DMS153 treated with DMSO at 0.1 percent for 48 hours (cell line): ENCODE measurements at regions not wholly inside any gene's neighbourhood (a gene's known extent, or its start where the extent isn't known, plus 50 kb on each side); places are given as distances from the start of the nearest gene placed in this dataset.

Experiments
- DNase-seq: peaks from one replicate; lab custom pipeline; 2025; ENCODE audit not compliant: unreplicated experiment; lab: John Stamatoyannopoulos, UW

- no peak for DNase-seq
Measured at GRCh38 chr3:3280396-3280795, 100.9 kb upstream of the CRBN start.

- DNase-seq: no peak
Measured at GRCh38 chr3:3278073-3278472, 98.6 kb upstream of the CRBN start.

GRCh38 chr3:3276630-3277029, 97.1 kb upstream of the CRBN start:
- DNase-seq: no peak

- DNase-seq: no peak
Measured at GRCh38 chr3:3264796-3265195, 85.3 kb upstream of the CRBN start.

GRCh38 chr3:3260870-3261269, 81.4 kb upstream of the CRBN start:
- DNase-seq: no peak

GRCh38 chr3:3259181-3259580, 79.7 kb upstream of the CRBN start:
- DNase-seq: no peak

GRCh38 chr3:3258281-3258680, 78.8 kb upstream of the CRBN start:
- no peak for DNase-seq

- no peak for DNase-seq
Measured at GRCh38 chr3:3241596-3241995, 62.1 kb upstream of the CRBN start.

GRCh38 chr3:3240986-3241385, 61.5 kb upstream of the CRBN start:
- DNase-seq: no peak

- DNase-seq: no peak
Measured at GRCh38 chr3:3237979-3238378, 58.5 kb upstream of the CRBN start.

GRCh38 chr3:3232251-3232650, 52.8 kb upstream of the CRBN start:
- DNase-seq: no peak
